GM12878 (cell line): ENCODE measurements at regions not wholly inside any gene's neighbourhood (a gene's known extent, or its start where the extent isn't known, plus 50 kb on each side); places are given as distances from the start of the nearest gene placed in this dataset.
"Not testable (repeated sequence)": the region's sequence is repeated elsewhere in the genome, so short reads cannot be mapped to it uniquely, and the experiment has no call there.

ENCODE experiments used
- EP300 ChIP-seq, 2 experiments: fragments of 150-350 bp in 1 of 2; IDR thresholded peaks; 2 replicates each; pipeline ENCODE4 v1.6.1; 2011 to 2012; ENCODE audit warnings: low read depth in 2 of 2, low read length in 2 of 2, borderline replicate concordance in 1 of 2, improper control_type of control experiment in 1 of 2, inconsistent platforms in 1 of 2; ENCODE audit not compliant: control insufficient read depth in 1 of 2
- MYB ChIP-seq: fragments of 150-350 bp; IDR thresholded peaks from 2 replicates; pipeline ENCODE4 v1.6.1; 2014; ENCODE audit warnings: mild to moderate bottlenecking, low read depth, low read length, borderline replicate concordance
- POLR2A ChIP-seq: IDR thresholded peaks from 2 replicates; pipeline ENCODE4 v1.6.1; 2011; ENCODE audit warnings: low read depth, mild to moderate bottlenecking, low read length
- POLR2AphosphoS2 ChIP-seq: IDR thresholded peaks from 2 replicates; pipeline ENCODE4 v1.6.1; 2011; ENCODE audit warnings: low read depth, mild to moderate bottlenecking, low read length, improper control_type of control experiment, moderate library complexity
- POLR2AphosphoS5 ChIP-seq: IDR thresholded peaks from 2 replicates; pipeline ENCODE4 v1.6.1; 2011; ENCODE audit warnings: mild to moderate bottlenecking, low read length, inconsistent platforms
- RAD21 ChIP-seq: IDR thresholded peaks from 2 replicates; pipeline ENCODE4 v1.6.1; 2011; ENCODE audit warnings: mild to moderate bottlenecking, low read depth, low read length, moderate library complexity; ENCODE audit not compliant: insufficient read depth
- RAD51 ChIP-seq: fragments of 450-650 bp; IDR thresholded peaks from 2 replicates; pipeline ENCODE4 v1.6.1; 2016; ENCODE audit warnings: moderate library complexity, mild to moderate bottlenecking, inconsistent platforms
- RCOR1 ChIP-seq: conservative IDR thresholded peaks from 2 replicates; pipeline ENCODE4 v1.6.1; 2012; ENCODE audit warnings: low read depth, low read length, improper control_type of control experiment
- TF ChIP-seq, protein P1 (sequence below): IDR thresholded peaks from 2 replicates; pipeline ENCODE4 v1.6.1; 2012; ENCODE audit warnings: low read depth, low read length, improper control_type of control experiment
- TF ChIP-seq, protein P2 (sequence below): fragments of 450-650 bp; IDR thresholded peaks from 2 replicates; pipeline ENCODE4 v1.6.1; 2014; ENCODE audit warnings: mild to moderate bottlenecking

DNA sequence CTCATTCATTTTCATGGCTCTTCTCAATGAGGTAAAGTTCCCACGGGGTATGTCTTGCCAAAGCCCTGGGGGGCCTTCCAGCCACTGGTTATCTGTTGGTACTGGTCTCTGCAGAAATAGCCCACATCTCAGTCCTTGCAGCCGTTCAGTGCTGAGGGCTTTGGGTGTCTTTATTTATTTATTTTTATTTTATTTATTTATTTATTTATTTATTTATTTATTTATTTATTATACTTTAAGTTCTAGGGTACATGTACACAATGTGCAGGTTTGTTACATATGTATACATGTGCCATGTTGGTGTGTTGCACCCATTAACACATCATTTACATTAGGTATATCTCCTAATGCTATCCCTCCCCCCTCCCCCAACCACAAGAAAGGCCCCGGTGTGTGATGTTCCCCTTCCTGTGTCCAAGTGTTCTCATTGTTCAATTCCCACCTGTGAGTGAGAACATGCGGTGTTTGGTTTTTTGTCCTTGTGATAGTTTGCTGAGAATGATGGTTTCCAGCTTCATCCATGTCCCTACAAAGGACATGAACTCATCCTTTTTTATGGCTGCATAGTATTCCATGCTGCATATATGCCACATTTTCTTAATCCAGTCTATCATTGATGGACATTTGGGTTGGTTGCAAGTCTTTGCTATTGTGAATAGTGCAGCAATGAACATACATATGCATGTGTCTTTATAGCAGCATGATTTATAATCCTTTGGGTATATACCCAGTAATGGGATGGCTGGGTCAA lies 308.1 kb upstream of the B3GAT1 start:
- not testable (repeated sequence) for TF ChIP-seq MYB; POLR2AphosphoS2; POLR2A; EP300 (IDR thresholded peaks at IDR 0.05; ENCODE audit: borderline replicate concordance in 1 of 2, control insufficient read depth in 1 of 2, low read depth in 2 of 2, low read length in 2 of 2); POLR2AphosphoS5; RCOR1; RAD51; RAD21
- TF ChIP-seq, protein P1, sequence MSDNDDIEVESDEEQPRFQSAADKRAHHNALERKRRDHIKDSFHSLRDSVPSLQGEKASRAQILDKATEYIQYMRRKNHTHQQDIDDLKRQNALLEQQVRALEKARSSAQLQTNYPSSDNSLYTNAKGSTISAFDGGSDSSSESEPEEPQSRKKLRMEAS: not testable (repeated sequence)
- TF ChIP-seq, protein P2, sequence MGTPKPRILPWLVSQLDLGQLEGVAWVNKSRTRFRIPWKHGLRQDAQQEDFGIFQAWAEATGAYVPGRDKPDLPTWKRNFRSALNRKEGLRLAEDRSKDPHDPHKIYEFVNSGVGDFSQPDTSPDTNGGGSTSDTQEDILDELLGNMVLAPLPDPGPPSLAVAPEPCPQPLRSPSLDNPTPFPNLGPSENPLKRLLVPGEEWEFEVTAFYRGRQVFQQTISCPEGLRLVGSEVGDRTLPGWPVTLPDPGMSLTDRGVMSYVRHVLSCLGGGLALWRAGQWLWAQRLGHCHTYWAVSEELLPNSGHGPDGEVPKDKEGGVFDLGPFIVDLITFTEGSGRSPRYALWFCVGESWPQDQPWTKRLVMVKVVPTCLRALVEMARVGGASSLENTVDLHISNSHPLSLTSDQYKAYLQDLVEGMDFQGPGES: not testable (repeated sequence)
